Naive B cell (primary cell): ENCODE measurements at regions not wholly inside any gene's neighbourhood (a gene's known extent, or its start where the extent isn't known, plus 50 kb on each side); places are given as distances from the start of the nearest gene placed in this dataset.
A peak's percentile ranks its signal among the peaks of the same experiment; 100 is the strongest.

Experiments
- ATAC-seq, 2 donors: fragments of 150-1000 bp; cut with Tn5 transposase; 2 replicates each; pipeline ENCODE4 v1.10.0; 2021; ENCODE audit warnings: low read depth in 2 of 2, mild to moderate bottlenecking in 2 of 2, moderate library complexity in 2 of 2
- DNase-seq: peaks from one replicate; pipeline ENCODE4 v3.0.0; 2022
- H3K27ac Mint-ChIP-seq, 6 donors: one replicate each; pipeline ENCODE4 v1.8.0; 2020 to 2022; ENCODE audit warnings: mild to moderate bottlenecking in 6 of 6, mixed read lengths in 6 of 6, moderate library complexity in 5 of 6, inconsistent platforms in 2 of 6
- H3K27me3 Mint-ChIP-seq, 3 donors: one replicate each; pipeline ENCODE4 v1.8.0; 2021 to 2022; ENCODE audit warnings: mixed read lengths in 3 of 3, mild to moderate bottlenecking in 1 of 3
- H3K36me3 Mint-ChIP-seq, 2 donors: one replicate each; pipeline ENCODE4 v1.8.0; 2020 to 2022; ENCODE audit warnings: mixed read lengths in 2 of 2, inconsistent platforms in 1 of 2, mild to moderate bottlenecking in 1 of 2
- H3K4me1 Mint-ChIP-seq, 3 donors: one replicate each; pipeline ENCODE4 v1.8.0; 2020 to 2022; ENCODE audit warnings: mixed read lengths in 3 of 3, inconsistent platforms in 1 of 3, mild to moderate bottlenecking in 1 of 3, moderate library complexity in 1 of 3
- H3K4me3 Mint-ChIP-seq, 8 donors: one replicate each; pipeline ENCODE4 v1.8.0; 2020 to 2022; ENCODE audit warnings: mild to moderate bottlenecking in 8 of 8, mixed read lengths in 8 of 8, moderate library complexity in 8 of 8, inconsistent platforms in 2 of 8
- H3K9me3 Mint-ChIP-seq, 7 donors: one replicate each; pipeline ENCODE4 v1.8.0; 2020 to 2022; ENCODE audit warnings: mixed read lengths in 7 of 7, mild to moderate bottlenecking in 5 of 7, inconsistent platforms in 2 of 7, moderate library complexity in 1 of 7

DNA sequence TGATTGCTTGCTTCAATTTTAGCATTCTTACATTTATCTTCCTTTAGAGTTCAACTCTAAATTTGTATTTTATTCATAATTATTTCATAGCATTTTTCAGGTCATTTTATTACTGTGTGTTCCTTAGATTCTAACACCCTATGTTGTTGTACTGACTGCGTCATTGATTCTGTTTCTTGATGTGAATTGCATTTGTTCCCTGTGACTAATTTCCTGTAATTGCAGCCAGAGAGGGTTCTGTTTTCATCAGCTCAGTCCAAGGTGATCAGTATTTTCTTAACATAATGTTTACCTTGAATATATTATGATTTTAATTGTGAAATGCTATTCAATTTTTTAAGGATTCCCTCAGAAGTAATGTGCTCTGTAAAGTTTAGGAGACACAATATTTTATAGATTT lies 970.2 kb upstream of the PIK3C3 start:
- Mint-ChIP-seq H3K9me3 (peaks cover 0 to 6% (median 0%) of the 10 kb centered on the region in 7 donors), H3K4me1 (no peaks in the 10 kb centered on the region), H3K36me3 (no peaks in the 10 kb centered on the region), H3K27ac (no peak overlapping the region), H3K4me3 (no peak overlapping the region), H3K27me3 (no peaks in the 10 kb centered on the region)
- DNase-seq, result no peak
- no peak for ATAC-seq

DNA sequence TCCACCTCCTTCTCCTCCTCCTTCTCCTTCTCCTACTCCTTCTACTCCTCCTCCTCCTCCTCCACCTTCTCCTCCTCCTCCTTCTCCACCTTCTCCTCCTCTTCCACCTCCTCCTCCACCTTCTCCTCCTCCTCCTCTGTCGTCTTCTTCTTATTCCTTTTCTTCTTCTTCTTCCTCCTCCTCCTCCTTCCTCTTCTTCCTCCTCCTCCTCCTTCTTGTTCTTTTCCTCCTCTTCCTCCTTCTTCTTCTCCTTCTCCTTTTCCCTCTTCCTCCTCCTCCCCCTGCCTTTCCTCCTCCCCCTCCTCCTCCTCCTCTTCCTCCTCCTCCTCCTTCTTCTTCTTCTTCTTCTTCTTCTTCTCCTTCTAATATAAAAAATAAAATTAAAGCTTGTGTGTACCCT lies 971.2 kb upstream of the PIK3C3 start:
- no peak overlapping the region for H3K4me3 Mint-ChIP-seq
- peaks cover 0 to 6% (median 0%) of the 10 kb centered on the region in 7 donors for H3K9me3 Mint-ChIP-seq
- no peaks in the 10 kb centered on the region for H3K27me3 Mint-ChIP-seq
- H3K27ac Mint-ChIP-seq, result no peak overlapping the region
- no peaks in the 10 kb centered on the region for H3K4me1 Mint-ChIP-seq
- DNase-seq (no peak), ATAC-seq (no peak)
- no peaks in the 10 kb centered on the region for H3K36me3 Mint-ChIP-seq

DNA sequence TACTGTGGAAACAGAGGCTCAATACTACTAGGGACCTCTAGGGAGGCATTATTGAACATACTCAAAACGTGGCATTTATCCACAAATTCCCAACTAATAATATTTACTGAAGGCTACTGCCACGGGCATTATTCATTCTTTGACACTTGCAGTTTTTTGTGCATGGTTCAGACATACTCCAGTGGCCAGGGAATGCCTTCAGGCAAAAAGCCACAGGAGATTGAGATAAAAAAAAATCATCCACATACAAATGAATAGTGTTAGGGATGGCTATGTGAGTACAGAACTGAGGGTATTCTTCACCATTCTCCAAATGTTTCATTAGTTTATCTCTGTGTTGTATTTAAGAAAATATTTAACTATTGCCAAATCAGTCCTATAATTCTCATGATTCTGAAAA lies 974.9 kb upstream of the PIK3C3 start:
- H3K27ac Mint-ChIP-seq, result no peak overlapping the region
- ATAC-seq (no peak), DNase-seq (no peak)
- no peaks in the 10 kb centered on the region for H3K4me1 Mint-ChIP-seq
- H3K27me3 Mint-ChIP-seq, result no peaks in the 10 kb centered on the region
- H3K36me3 Mint-ChIP-seq, result no peaks in the 10 kb centered on the region
- H3K9me3 Mint-ChIP-seq, result peaks cover 0 to 9% (median 2%) of the 10 kb centered on the region in 7 donors
- H3K4me3 Mint-ChIP-seq, result no peak overlapping the region

DNA sequence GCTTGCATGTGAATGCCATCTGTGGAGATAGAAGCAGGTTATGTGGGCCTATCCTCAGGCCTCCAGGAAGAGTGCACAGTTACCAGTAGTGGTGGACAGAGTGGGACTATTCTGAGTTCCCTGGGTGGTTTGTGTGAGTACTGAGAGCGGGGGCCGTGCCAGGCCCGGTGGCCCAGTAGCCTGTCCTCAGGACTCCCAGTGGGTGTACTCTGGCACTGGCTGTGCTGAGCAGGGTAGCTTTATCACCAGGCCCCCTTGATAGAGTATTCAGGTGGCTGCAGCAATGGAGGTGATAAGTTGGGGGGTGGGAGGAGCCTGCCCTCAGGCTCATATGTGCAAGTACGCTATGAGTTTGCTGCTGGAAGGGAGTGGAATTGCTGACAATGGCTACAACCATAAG lies 979.0 kb upstream of the PIK3C3 start:
- no peak overlapping the region for H3K4me3 Mint-ChIP-seq
- H3K36me3 Mint-ChIP-seq, result no peaks in the 10 kb centered on the region
- no peaks in the 10 kb centered on the region for H3K27me3 Mint-ChIP-seq
- no peak overlapping the region for H3K27ac Mint-ChIP-seq
- ATAC-seq (no peak), DNase-seq (no peak)
- H3K4me1 Mint-ChIP-seq, result no peaks in the 10 kb centered on the region
- peaks cover 0 to 20% (median 9%) of the 10 kb centered on the region in 7 donors for H3K9me3 Mint-ChIP-seq

DNA sequence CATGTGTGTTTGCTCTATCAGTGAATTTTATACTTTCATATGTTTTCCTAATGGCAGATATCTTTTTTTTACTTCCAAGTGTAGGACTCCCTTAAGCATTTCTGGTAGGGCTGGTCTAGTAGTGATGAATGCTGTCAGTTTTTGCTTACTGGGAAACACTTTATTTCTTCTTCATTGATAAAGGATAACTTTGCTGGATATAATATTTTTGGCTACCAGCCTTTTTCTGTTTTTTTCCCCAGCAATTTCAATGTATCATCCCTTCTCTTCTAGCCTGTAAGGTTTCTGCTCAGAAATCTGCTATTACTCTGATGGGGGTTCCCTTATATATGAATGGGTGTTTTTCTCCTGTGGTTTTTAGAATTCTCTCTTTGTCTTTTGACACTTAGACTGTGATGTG lies 980.6 kb upstream of the PIK3C3 start:
- Mint-ChIP-seq H3K9me3 (peaks cover 0 to 21% (median 9%) of the 10 kb centered on the region in 7 donors), H3K36me3 (no peaks in the 10 kb centered on the region), H3K4me1 (no peaks in the 10 kb centered on the region), H3K27me3 (no peaks in the 10 kb centered on the region), H3K4me3 (no peak overlapping the region), H3K27ac (no peak overlapping the region)
- ATAC-seq, result no peak
- DNase-seq, result no peak

DNA sequence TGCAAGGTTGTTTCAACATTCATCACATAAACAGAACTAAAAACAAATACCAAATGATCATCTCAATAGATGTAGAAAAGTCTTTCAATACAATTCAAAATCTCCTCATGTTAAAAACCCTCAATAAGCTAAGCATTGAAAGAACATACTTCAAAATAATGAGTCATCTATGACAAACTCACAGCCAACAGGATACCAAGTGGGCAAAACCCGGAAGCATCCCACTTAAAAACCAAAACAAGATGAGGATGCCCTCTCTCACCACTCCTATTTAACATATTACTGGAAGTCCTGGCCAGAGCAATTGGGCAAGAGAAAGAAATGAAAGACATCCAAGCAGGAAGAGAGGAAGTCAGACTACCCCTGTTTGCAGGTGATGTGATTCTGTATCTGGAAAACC lies 992.2 kb upstream of the PIK3C3 start:
- Mint-ChIP-seq H3K9me3 (peaks cover 0 to 11% (median 0%) of the 10 kb centered on the region in 7 donors), H3K36me3 (no peaks in the 10 kb centered on the region), H3K27me3 (no peaks in the 10 kb centered on the region), H3K27ac (peak overlapping the region in 1 of 6 donors; percentile 63), H3K4me1 (no peaks in the 10 kb centered on the region), H3K4me3 (no peak overlapping the region)
- ATAC-seq (no peak), DNase-seq (no peak)

GRCh38 chr18:40957533-40958070 lies 997.4 kb upstream of the PIK3C3 start:
- H3K27ac Mint-ChIP-seq, result no peak overlapping the region
- no peaks in the 10 kb centered on the region for H3K36me3 Mint-ChIP-seq
- H3K9me3 Mint-ChIP-seq, result peaks cover 0 to 9% (median 0%) of the 10 kb centered on the region in 7 donors
- H3K27me3 Mint-ChIP-seq, result no peaks in the 10 kb centered on the region
- H3K4me1 Mint-ChIP-seq, result no peaks in the 10 kb centered on the region
- DNase-seq (no peak), ATAC-seq (no peak)
- H3K4me3 Mint-ChIP-seq, result no peak overlapping the region

DNA sequence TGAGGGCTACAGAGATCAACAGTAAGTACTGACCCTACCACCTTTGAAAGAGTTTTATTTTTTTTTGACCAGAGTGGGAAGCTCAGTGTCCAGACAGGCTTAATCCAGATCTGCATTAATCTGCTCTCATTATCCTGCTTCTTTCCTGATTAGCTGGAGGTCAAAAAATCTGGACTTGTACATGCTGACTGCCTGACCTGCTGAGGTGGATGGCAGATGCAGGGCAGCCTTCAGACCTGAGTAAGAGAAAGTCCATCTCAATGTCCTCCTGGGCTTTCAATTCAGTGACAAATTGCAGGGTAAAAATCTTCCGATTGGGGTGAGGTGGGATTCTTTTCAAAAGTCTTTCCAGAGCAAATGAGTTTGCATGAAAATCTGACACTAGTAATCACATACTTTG lies 998.8 kb upstream of the PIK3C3 start:
- H3K4me1 Mint-ChIP-seq, result no peaks in the 10 kb centered on the region
- no peaks in the 10 kb centered on the region for H3K36me3 Mint-ChIP-seq
- H3K27me3 Mint-ChIP-seq, result no peaks in the 10 kb centered on the region
- no peak overlapping the region for H3K4me3 Mint-ChIP-seq
- H3K9me3 Mint-ChIP-seq, result peaks cover 0 to 11% (median 0%) of the 10 kb centered on the region in 7 donors
- DNase-seq, result no peak
- H3K27ac Mint-ChIP-seq, result no peak overlapping the region
- ATAC-seq, result no peak

DNA sequence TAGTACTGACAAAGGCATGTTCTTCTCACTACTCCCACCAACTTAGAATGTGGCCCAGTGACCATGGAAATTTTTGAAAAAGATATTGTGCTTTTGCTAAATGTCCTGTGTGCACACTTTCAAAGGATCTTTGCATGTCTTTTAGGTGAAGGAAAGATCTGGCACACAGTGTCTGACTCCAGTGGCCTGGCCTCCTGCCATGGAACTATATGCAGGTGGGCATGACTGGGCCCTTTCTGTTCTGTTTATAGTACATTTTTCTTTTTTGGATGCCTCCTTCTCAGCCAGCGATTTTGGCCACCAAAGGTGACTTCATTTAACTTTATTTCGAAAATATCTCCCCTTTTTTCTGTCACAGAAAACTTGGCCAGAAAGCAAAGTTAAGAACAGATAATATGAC lies 999.7 kb upstream of the PIK3C3 start:
- no peak overlapping the region for H3K4me3 Mint-ChIP-seq

GRCh38 chr18:40949114-40949950 lies 1005.7 kb upstream of the PIK3C3 start:
- H3K36me3 Mint-ChIP-seq, result no peaks in the 10 kb centered on the region
- H3K27me3 Mint-ChIP-seq, result no peaks in the 10 kb centered on the region

More for the DNA sequence above, 999.7 kb upstream of the PIK3C3 start:
- H3K27me3 Mint-ChIP-seq, result no peaks in the 10 kb centered on the region
- no peak overlapping the region for H3K27ac Mint-ChIP-seq
- no peaks in the 10 kb centered on the region for H3K36me3 Mint-ChIP-seq
- DNase-seq (no peak), ATAC-seq (no peak)
- no peaks in the 10 kb centered on the region for H3K4me1 Mint-ChIP-seq
- peaks cover 0 to 15% (median 0%) of the 10 kb centered on the region in 7 donors for H3K9me3 Mint-ChIP-seq

DNA sequence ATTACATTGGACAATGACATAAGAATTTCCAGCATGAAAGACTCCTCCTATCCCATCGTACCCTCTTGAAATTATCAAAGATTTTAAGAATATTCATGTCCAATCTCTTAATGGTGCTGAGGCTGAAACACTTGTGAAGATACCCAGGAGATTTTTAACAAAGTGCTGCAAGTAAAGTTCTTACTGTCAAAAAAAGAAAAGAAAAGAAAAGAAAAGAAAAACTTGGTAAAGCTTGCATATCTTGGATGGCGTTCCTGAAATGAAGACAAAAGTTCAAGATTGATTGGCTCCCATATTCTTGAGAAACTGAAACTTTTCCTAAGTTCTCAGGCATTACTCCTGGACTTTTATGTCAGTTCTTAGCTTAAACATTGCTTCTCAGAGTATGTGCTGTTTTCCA lies 1010.5 kb upstream of the PIK3C3 start:
- ATAC-seq, result no peak
- Mint-ChIP-seq H3K9me3 (peaks cover 0 to 8% (median 4%) of the 10 kb centered on the region in 7 donors), H3K4me1 (no peaks in the 10 kb centered on the region), H3K27me3 (no peaks in the 10 kb centered on the region), H3K36me3 (no peaks in the 10 kb centered on the region), H3K27ac (no peak overlapping the region), H3K4me3 (no peak overlapping the region)
- no peak for DNase-seq

More at GRCh38 chr18:40949114-40949950, 1005.7 kb upstream of the PIK3C3 start:
- no peaks in the 10 kb centered on the region for H3K4me1 Mint-ChIP-seq
- no peak for DNase-seq
- H3K4me3 Mint-ChIP-seq, result no peak overlapping the region
- no peak for ATAC-seq
- no peak overlapping the region for H3K27ac Mint-ChIP-seq
- H3K9me3 Mint-ChIP-seq, result peaks cover 0 to 19% (median 4%) of the 10 kb centered on the region in 7 donors

GRCh38 chr18:40939656-40940515 lies 1015.1 kb upstream of the PIK3C3 start:
- H3K27ac Mint-ChIP-seq, result no peak overlapping the region
- ATAC-seq (no peak), DNase-seq (no peak)
- peaks cover 0 to 9% (median 2%) of the 10 kb centered on the region in 7 donors for H3K9me3 Mint-ChIP-seq
- H3K27me3 Mint-ChIP-seq, result no peaks in the 10 kb centered on the region
- no peaks in the 10 kb centered on the region for H3K36me3 Mint-ChIP-seq
- H3K4me3 Mint-ChIP-seq, result no peak overlapping the region
- no peaks in the 10 kb centered on the region for H3K4me1 Mint-ChIP-seq

DNA sequence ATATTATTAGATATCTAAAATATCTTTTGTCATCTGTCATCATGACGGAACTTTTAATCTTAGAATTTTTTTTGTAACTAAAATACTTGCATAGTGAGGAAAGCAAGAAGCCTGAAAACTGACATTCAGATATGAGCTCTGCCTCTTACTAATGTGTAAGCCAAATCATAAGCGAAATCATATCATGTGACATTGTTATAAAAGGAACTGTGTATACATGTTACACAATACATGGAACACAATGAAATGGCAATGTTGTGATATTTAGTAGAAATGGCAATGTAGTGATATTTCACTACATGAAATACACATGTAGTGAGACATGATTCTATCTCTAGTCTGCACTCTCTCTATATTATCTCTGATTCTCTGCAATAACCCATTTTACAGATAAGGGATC lies 1016.4 kb upstream of the PIK3C3 start:
- DNase-seq (no peak), ATAC-seq (no peak)
- no peak overlapping the region for H3K27ac Mint-ChIP-seq
- no peak overlapping the region for H3K4me3 Mint-ChIP-seq
- no peaks in the 10 kb centered on the region for H3K4me1 Mint-ChIP-seq
- H3K36me3 Mint-ChIP-seq, result no peaks in the 10 kb centered on the region
- H3K9me3 Mint-ChIP-seq, result peaks cover 0 to 9% (median 2%) of the 10 kb centered on the region in 7 donors
- H3K27me3 Mint-ChIP-seq, result no peaks in the 10 kb centered on the region
